ENCODE measurements at regions not wholly inside any gene's neighbourhood (a gene's known extent, or its start where the extent isn't known, plus 50 kb on each side); places are given as distances from the start of the nearest gene placed in this dataset.

GRCh38 chr12:90366286-90366685 lies 588.7 kb downstream of the CCER1 start:
- TF ChIP-seq, protein P1, sequence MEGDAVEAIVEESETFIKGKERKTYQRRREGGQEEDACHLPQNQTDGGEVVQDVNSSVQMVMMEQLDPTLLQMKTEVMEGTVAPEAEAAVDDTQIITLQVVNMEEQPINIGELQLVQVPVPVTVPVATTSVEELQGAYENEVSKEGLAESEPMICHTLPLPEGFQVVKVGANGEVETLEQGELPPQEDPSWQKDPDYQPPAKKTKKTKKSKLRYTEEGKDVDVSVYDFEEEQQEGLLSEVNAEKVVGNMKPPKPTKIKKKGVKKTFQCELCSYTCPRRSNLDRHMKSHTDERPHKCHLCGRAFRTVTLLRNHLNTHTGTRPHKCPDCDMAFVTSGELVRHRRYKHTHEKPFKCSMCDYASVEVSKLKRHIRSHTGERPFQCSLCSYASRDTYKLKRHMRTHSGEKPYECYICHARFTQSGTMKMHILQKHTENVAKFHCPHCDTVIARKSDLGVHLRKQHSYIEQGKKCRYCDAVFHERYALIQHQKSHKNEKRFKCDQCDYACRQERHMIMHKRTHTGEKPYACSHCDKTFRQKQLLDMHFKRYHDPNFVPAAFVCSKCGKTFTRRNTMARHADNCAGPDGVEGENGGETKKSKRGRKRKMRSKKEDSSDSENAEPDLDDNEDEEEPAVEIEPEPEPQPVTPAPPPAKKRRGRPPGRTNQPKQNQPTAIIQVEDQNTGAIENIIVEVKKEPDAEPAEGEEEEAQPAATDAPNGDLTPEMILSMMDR (IDR thresholded peaks at IDR 0.05), result no peak
- TF ChIP-seq POLR2AphosphoS5 (IDR thresholded peaks at IDR 0.05) (no peak), POLR2A (IDR thresholded peaks at IDR 0.05) (no peak)

Measured in gastroesophageal sphincter (tissue), 3 donors.